Fibroblast of skin of abdomen (primary cell): ENCODE measurements at regions not wholly inside any gene's neighbourhood (a gene's known extent, or its start where the extent isn't known, plus 50 kb on each side); places are given as distances from the start of the nearest gene placed in this dataset.
"Not testable (repeated sequence)": the region's sequence is repeated elsewhere in the genome, so short reads cannot be mapped to it uniquely, and the experiment has no call there.

Experiments
- DNase-seq: peaks from one replicate; pipeline ENCODE4 v3.0.0-alpha.2; 2013

- not testable (repeated sequence) for DNase-seq
Measured at GRCh38 chr6:28848756-28849155, 75.0 kb downstream of the TRIM27 start.
